ENCODE measurements at regions not wholly inside any gene's neighbourhood (a gene's known extent, or its start where the extent isn't known, plus 50 kb on each side); places are given as distances from the start of the nearest gene placed in this dataset.
"Not testable (repeated sequence)": the region's sequence is repeated elsewhere in the genome, so short reads cannot be mapped to it uniquely, and the experiment has no call there.

DNA sequence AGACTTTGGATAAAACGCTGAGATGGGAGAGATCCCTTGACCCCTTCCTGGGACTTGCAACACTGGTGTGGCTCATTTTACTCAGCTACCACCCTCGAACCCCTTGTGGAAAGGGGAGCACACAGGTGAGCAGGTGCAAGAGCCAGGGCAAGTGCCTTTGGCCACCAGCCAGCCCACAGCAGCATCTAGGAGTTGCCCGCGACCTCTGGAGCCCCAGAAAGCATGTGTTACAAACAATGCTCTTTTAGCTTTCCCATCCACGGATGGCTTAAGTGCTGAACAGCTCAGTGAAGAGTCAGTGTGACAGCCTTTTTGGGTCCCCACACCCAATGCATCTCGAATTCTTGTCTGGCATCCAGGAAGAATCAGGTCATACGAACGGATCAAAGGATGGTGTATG lies 197.8 kb downstream of the MEMO1 start:
- no peak for DNase-seq

DNA sequence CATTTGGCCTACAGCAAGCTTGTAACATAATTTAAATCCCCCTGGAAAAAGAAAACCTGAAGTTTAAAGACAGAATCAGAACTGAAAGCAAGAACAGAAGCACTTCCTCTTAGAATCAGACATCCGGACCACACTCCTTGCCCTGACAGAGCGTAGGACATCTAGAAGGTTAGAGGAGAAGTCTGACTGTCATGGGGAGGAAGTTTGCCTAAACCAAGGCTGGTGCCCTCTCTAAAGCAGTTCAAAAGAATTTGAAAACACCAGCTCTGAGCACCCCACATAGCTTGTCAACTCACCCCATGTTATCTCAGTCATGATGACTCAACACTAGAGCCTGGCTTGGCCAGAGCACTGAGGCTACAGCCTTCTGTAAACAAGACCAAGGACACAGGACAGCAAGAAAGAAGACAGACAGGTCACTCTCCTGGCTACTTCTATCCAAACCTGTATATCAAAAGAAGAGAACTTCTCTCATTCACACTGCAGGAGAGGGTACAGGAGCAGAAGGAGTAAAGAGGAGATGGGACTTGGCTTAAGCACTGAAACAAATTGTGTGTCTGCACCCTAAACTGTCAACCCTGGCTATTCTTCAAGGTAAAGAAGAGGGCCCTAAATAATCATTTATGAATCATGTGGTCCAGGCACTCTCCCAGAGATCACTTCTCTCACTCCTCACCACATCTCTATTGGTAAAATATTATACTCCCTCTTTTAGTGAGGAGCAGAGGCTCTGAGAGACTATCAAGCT lies 198.6 kb downstream of the MEMO1 start:
- peak; percentile 66 for DNase-seq

DNA sequence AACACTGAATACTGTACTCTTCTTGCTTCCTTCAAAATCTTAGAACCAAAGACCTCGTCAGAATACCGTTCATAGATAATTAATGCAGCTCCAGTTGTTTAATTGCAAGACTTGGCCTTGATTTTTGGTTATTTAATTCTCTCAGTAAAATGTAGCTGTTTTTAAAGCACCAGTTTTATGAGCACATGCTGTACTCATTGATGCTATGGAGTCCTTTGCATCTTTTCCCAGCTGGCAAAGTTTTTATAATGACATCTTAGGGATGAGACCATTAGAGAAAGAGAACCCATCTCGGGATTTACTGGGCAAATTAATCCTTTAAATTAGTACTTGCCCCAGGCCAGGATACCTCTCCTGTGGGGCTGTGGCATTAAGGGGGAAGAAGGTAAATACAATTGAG lies 199.3 kb downstream of the MEMO1 start:
- no peak for DNase-seq

DNA sequence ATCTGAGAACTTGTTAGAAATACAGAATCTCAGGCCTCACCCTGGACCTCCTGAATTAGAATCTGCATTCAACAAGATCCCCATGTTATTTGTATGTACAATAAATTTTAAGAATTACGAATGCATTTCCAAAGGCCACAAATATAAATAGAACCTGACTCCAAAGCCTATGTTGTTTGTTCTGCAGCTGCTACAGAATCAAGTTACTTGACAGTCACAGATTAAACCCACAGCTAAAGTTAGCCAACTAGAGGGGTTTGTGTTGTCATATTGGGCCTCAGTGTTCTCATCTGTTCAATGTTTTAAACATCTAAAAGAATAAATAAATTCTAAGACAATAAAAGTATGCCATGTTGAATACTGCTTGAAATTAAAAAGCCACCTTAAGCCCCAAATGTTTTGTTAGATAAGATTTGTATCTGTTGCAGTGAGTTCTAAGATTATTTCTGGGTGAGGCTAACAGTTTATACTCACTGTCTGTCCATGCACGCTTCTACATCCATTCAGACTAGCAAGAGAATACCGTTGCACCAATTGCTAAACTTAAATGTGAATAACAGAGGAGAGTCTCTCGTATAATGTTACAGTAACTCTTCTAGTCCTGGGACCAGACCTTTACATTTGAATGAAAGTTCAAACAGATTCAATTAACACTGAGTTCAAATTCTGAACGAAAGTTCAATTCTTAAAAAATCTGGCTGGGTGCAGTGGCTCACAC lies 200.4 kb downstream of the MEMO1 start:
- no peak for DNase-seq

DNA sequence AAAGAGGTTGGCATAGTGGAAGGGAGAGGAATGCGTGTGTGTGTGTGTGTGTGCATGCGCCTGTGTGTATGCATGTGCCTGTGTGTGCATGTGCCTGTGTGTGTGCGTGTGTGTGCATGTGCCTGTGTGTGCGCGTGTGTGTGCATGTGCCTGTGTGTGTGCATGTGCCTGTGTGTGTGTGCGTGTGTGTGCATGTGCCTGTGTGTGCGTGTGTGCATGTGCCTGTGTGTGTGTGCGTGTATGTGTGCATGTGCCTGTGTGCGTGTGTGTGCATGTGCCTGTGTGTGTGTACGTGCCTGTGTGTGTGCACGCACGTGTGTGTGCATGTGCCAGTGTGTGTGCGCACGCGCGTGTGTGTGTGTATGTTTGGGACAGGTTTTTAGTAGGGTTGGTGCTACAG lies 205.1 kb downstream of the MEMO1 start:
- DNase-seq: no peak

DNA sequence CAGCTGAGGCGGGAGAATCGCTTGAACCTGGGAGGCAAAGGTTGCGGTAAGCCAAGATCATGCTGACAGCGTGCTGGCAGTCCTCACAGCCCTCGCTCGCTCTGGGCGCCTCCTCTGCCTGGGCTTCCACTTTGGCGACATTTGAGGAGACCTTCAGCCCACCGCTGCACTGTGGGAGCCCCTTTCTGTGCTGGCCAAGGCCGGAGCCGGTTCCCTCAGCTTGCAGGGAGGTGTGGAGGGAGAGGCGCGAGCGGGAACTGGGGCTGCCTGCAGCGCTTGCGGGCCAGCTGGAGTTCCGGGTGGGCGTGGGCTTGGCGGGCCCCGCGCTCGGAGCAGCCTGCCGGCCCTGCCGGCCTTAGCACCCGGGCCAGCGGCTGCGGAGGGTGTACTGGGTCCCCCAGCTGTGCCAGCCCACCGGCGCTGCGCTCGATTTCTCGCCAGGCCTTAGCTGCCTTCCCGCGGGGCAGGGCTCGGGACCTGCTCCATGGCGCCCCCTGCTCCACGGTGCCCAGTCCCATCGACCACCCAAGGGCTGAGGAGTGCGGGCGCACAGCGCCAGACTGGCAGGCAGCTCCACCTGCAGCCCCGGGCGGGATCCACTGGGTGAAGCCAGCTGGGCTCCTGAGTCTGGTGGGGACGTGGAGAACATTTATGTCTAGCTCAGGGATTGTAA lies 207.2 kb downstream of the MEMO1 start:
- DNase-seq: not testable (repeated sequence)

DNA sequence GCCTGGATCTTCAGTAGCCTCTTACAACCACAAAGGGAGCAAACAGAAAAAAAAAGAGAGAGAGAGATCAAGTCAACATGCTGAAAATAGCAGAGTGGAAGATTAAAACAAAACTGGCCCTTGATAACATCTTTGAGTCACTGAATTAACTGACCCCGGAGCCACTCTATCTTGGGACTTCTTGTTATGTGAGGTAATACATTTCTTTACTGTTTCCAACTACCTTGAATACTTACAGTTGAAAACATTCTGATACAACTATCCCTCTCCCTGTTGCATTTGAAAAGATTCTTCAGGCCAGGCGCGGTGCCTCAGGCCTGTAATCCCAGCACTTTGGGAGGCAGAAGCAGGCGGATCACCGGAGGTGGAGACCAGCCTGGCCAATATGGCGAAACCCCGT lies 208.1 kb downstream of the MEMO1 start:
- DNase-seq: peak; percentile 17

DNA sequence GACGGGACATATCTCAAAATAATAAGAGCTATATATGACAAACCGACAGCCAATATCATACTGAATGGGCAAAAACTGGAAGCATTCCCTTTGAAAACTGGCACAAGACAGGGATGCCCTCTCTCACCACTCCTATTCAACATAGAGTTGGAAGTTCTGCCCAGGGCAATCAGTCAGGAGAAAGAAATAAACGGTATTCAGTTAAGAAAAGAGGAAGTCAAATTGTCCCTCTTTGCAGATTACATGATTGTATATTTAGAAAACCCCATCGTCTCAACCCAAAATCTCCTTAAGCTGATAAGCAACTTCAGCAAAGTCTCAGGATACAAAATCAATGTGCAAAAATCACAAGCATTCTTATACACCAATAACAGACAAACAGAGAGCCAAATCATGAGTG lies 211.5 kb downstream of the MEMO1 start:
- DNase-seq: not testable (repeated sequence)

DNA sequence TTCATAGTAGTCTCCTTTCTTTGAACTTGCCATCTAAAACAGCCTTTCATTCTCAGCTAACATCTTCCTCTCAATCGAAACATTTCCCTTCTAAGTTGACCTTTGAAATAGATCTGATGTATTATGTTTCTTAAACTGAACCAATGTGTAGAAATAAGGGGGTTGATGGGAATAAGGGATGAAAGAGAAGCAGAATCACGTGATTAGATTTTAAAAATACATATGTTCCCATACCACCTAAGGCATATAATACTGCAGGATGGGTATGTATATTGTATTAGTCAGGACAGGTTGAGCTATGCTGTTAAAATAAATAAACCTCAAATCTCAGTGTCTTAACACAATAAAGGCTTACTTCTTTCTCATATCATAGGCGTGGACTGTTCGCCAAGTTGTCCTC lies 207.5 kb upstream of the SRD5A2 start:
- DNase-seq: no peak

DNA sequence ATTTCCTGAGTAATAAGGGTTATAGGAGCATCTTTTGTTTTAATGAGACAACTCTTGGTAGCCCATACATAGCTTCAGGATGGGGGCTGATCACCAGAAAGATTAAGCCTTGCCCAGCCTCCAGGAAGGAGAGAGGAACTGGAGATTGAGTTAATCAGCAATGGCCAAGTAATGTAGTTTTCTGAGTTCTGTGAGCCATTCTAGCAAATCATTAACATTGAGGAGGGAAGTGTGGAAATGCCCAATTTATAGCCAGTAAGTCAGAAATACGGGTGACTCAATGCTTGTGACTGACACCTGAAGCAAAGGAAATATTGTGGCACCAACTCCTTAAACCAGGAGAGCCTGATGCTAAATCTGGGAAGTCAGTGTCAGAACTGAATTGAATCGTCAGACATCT lies 205.1 kb upstream of the SRD5A2 start:
- no peak for DNase-seq

DNA sequence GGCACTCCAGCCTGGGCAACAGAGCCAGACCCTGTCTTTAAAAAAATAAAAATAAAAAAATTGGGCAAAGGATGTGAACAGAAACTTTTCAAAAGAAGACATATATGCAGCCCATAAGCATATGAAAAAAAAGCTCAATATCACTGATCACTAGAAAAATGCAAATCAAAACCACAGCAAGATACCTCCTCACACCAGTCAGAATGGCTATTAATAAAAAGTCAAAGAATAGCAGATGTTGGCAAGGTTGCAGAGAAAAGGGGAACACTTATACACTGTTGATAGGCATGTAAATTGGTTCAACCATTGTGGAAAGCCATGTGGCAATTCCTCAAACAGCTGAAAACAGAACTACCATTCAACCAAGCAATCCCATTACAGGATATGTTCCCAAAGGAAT lies 204.1 kb upstream of the SRD5A2 start:
- no peak for DNase-seq

DNA sequence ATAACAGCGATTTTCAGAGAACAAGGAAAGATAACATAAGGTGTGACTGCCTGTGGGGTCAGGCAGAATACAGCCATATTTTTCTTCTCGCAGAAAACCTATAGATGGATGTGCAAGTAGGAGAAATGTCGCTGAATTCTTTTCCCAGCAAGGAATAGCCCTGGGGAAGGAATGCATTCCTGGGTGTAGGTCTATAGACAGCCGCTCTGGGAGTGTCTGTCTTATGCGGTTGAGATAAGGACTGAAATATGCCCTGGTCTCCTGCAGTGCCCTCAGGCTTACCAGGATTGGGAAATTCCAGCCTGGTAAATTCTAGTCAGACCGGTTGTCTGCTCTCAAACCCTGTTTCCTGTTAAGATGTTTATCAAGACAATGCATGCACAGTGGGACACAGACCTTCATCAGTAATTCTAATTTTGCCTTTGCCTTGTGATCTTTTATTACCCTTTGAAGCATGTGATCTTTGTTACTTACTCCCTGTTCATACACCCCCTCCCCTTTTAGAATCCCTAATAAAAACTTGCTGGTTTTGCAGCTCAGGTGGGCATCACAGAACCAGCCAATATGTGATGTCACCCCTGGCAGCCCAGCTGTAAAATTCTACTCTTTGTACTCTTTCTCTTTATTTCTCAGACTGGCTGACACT lies 202.8 kb upstream of the SRD5A2 start:
- DNase-seq: not testable (repeated sequence)

DNA sequence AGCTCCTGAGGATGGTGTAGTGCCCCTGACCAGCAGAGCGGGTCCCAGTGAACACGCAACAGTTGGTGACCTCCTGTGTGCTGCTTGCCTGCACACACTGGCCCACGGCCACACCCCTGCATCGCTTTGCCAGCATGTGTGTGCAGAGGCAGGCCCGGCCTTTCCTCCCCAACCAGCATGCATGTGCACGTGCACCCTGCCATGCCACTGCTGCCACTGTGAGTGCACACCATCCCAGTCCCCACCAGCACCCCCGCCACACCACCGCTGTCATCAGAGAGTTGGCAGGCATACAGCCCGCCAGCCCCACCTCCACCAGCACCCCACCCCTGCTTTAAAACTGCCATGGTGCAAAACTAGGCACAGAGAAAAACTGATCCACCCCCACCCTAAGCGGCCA lies 197.4 kb upstream of the SRD5A2 start:
- DNase-seq: no peak

DNA sequence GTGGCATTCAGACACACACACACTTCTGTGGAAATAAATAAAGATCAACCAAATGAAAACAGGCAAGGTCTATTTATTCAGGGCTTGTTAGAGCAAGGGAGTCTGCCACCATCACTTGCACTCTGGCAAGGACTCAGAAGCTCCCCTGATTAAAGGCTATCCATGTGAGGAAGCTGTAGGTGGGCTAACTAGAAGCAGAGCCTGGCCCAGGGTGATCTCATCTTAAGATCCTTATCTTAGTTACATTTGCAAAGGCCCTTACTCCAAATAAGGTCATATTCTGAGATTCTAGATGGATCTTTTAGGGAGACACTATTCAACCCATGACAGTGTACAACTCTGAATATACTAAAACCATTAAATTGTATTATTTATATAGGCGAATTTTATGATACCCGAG lies 190.0 kb upstream of the SRD5A2 start:
- DNase-seq: no peak

DNA sequence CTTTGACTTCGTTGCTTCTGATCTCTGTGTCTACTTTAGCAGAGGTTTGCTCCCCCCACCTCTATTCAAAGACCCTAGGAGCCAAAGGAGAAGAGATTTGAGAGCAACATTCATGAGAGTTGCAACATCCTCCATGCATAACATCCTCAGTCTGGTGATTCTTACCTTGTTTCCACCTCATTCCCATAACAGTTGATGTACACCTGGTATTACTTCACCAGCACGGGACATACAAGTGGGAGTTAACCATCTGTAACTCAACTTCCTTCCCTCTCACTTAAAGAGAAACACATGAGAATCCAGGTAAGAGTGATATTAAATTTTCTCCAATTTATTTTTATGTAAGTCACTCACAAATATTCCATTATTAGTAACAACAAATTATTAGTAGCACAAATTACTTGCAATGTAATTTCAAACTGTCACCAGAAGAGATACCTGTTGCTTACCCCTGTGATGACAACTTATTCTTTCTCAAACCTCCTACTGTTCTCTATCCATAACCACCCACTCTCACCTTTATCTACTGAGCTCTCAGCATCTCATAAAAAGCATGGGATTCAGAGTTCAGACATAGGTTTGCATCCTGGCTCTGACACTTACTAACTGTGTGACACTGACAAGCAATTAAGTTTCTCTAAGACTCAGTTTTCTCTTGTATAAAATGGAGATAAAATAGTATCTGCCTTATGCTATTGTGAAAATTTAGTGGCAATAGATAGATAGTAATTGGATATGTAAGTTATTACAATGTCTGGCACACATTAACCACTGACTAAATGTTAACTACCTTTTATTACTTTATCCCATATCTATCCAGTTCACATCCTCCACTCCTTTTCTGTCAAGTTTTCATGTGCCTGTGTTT lies 184.6 kb upstream of the SRD5A2 start:
- DNase-seq: no peak

DNA sequence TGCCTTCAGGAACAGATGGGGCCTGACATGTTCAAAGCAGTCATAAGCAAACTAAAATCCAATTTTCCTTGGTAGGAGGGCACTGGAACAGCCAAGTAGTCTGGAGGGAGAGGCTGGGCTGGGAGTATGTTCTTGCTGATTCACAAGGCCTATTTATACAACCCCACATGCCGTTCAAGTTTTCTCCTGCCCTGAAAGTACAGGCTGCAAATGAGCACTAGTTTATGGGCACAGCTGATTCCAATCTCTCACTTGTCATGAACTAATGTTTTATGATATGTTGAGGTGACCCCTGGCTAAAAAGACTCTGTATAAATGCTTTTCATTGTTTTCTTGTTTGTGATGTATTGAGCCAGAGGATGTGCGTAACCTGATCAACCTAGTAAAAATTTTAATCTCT lies 183.4 kb upstream of the SRD5A2 start:
- DNase-seq: no peak

DNA sequence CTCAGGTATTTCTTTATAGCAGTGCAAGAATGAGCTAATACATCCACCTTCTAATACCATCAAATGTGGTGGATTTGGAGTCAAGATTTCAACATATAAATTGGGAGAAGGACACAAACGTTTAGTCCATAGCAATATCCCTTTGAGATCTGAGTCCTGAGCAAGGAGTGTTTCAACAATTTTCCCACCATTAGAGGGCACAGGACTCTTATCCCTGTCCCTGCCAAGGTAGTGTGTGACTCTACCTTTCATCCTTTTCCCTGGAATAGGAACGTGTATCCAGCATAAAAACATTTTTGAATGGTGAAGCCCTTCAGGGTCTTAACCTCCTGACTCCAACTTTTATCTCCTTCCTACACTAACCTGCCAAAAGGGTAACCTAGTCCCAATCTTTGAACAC lies 181.3 kb upstream of the SRD5A2 start:
- DNase-seq: no peak

DNA sequence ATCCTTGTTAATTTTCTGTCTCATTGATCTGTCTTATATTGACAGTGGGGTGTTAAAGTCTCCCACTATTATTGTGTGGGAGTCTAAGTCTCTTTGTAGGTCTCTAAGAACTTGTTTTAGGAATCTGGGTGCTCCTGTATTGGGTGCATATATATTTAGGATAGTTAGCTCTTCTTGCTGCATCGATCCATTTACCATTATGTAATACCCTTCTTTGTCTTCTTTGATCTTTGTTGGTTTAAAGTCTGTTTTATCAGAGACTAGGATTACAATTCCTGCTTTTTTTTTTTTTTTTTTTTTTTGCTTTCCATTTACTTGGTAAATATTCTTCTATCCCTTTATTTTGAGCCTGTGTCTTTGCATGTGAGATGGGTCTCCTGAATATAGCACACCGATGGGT lies 176.6 kb upstream of the SRD5A2 start:
- DNase-seq: not testable (repeated sequence)

DNA sequence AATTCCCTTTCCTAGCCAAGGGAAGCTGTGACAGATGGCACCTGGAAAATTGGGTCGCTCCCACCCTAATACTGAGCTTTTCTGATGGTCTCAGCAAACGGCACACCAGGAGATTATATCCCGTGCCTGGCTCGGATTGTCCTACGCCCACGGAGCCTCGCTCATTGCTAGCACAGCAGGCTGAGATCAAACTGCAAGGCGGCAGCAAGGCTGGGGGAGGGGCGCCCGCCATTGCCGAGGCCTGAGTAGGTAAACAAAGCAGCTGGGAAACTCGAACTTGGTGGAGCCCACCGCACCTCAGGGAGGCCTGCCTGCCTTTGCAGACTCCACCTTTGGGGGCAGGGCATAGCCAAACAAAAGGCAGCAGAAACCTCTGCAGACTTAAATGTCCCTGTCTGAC lies 168.0 kb upstream of the SRD5A2 start:
- not testable (repeated sequence) for DNase-seq

DNA sequence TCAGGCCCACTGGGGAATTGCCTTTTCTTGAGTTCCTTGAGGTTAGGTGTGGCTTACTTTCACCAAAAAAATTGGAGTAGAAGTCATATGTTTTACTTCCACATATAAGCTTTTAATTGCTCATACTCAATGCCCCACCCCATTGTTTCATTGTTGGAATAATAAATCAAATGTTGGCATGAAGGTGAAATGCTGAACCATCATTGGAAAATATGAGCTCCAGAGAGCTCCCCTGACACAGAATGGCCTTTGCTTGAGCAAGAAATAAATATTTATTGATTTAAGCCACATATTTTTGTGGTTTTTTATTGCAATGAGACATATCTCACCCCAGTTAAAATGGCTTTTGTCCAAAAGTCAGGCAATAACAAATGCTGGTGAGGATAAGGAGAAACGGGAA lies 167.3 kb upstream of the SRD5A2 start:
- no peak for DNase-seq

DNA sequence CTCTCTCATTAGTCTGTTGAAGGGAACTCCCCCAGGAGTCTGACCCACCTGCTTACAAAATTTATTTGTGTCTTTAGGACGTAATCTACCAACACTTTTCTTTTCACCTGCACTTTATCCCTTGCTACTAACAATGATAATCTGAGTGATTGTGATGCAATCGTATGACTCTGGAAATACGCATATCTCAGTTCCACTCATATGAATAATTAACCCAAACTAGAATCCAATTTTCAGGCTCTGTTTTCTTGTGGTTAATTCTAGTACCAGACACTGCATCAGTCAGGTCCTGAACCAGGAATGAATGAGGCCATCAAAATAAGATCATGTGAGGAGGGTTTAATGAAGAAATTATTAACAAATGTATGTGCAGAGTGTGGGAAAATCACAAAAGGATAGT lies 158.4 kb upstream of the SRD5A2 start:
- no peak for DNase-seq

DNA sequence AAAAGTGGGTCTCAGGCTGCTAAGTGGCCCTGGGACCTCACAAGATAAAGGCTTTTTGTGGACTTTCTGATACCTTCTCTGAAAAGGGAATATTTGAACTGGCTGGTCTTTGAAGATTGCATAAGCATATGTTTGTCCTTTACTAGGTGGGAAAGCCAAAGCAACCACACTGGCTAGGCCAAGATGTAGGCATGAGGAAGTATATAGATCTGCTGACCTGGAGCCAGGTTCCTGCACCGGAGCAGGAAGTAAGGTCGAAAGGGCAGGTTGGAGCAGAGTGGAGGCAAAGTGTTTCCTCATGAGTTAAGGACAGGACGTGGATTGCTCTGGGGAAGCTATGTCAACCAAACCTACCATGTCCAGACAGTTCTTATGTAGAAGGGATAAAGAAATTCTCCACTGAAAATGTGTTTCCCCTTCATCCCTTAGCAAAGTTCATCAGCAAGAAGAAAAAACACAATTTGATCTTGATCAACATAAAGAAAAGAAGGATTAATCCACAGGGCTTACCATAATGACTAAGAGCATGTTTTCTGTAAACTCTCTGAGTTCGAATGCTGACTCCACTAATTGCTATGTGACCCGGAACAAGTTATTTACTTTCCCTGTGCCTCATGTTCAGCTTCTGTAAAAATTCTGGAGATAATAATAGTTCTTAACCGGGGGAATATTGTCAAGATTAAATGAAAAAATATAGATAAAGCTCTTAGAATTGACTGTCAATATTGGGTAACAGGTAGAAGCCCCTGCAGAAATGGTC lies 156.1 kb upstream of the SRD5A2 start:
- DNase-seq: no peak
